IPS-18a (cell line): ENCODE measurements at regions not wholly inside any gene's neighbourhood (a gene's known extent, or its start where the extent isn't known, plus 50 kb on each side); places are given as distances from the start of the nearest gene placed in this dataset.

Experiments
- H3K27ac ChIP-seq: one replicate; pipeline ENCODE4 v1.5.1; 2013; ENCODE audit warnings: low read length
- H3K27me3 ChIP-seq: one replicate; pipeline ENCODE4 v1.6.1; 2013; ENCODE audit warnings: mild to moderate bottlenecking, low read length; ENCODE audit not compliant: control insufficient read depth, insufficient read depth
- H3K36me3 ChIP-seq: one replicate; pipeline ENCODE4 v1.6.1; 2013; ENCODE audit warnings: low read depth, low read length; ENCODE audit not compliant: control insufficient read depth
- H3K4me1 ChIP-seq: one replicate; pipeline ENCODE4 v1.6.1; 2013; ENCODE audit warnings: low read depth, low read length; ENCODE audit not compliant: control insufficient read depth
- H3K4me3 ChIP-seq: one replicate; pipeline ENCODE4 v1.5.1; 2013; ENCODE audit warnings: low read length
- H3K9ac ChIP-seq: one replicate; pipeline ENCODE4 v1.6.1; 2013; ENCODE audit warnings: mild to moderate bottlenecking, low read length, moderate library complexity
- H3K9me3 ChIP-seq: one replicate; pipeline ENCODE4 v1.6.1; 2013; ENCODE audit warnings: low read depth, low read length; ENCODE audit not compliant: control insufficient read depth

DNA sequence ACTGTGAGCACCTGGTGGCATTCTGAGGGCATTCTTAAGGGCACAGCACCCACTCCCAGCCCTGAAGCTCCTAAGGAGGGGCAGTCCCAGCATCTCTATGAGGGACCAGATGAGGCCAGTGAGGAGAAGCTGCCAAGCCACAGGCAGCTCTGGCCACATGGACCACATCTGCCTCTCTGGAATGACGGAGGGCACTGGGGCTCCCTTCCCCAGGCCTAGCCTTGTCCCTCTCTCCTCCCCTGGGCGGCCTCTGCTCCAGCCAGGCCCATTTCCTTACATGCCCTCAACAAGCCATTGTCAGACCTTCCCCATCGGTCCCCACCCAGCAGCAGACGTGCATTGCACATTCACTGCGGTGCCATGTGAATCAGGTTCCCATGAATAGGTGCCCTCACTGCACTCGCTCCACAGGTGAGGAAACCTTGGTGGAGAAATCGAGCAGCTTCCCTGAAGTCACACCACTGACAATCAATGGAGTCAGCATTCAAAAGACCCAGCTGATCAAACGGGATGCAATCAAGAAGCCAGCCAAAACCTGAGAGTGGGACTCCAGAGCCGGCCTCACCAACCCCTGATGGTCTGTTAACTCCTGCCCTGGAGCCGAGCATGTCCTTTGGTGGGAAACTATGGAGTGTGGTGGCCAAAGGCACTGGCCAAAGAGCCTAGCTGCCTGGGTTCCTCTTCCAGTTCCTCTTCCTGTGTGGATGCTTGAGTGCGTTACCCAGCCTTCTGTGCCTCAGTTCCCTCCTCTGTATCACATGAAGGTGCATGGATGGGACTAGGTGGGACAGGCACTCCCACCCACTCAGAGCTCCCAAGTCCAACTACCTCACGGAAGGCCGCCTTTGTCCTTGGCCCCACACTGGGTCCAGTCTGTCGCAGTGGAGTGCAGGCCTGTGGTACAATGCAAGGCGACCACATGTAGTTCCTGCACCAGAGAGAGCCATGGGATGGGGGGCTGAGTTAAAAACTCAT is 147.3 kb downstream of the ZFP36L2 start:
- no peaks in the 10 kb centered on the region for H3K9me3 ChIP-seq
- peaks cover 10% of the 10 kb centered on the region for H3K4me1 ChIP-seq
- no peak overlapping the region for H3K27ac ChIP-seq
- H3K9ac ChIP-seq, result no peak overlapping the region
- H3K4me3 ChIP-seq, result no peak overlapping the region
- H3K27me3 ChIP-seq, result no peaks in the 10 kb centered on the region
- no peaks in the 10 kb centered on the region for H3K36me3 ChIP-seq

DNA sequence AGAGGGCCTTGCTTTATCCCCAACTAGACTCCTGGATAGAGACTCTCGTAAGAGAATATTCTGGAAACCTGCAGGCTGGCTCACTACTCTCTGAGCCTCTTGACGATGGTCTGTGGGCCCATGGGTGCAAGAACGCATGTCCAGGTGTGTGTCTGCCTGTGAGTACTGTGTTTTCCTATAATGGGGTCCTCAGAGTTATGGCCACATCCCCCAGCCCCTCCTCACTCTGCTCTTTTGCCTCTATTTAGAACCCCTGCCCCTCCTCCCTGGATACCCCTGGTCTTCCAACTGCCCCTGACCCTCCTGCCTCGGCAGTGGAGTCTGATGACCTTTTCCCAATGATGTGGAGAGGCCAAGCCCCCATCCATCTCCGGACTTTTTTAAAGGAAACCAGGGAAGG is 148.1 kb downstream of the ZFP36L2 start:
- no peak overlapping the region for H3K27ac ChIP-seq
- H3K9me3 ChIP-seq, result no peaks in the 10 kb centered on the region
- peaks cover 2% of the 10 kb centered on the region for H3K4me1 ChIP-seq
- no peak overlapping the region for H3K9ac ChIP-seq
- H3K36me3 ChIP-seq, result no peaks in the 10 kb centered on the region
- no peak overlapping the region for H3K4me3 ChIP-seq
- no peaks in the 10 kb centered on the region for H3K27me3 ChIP-seq

DNA sequence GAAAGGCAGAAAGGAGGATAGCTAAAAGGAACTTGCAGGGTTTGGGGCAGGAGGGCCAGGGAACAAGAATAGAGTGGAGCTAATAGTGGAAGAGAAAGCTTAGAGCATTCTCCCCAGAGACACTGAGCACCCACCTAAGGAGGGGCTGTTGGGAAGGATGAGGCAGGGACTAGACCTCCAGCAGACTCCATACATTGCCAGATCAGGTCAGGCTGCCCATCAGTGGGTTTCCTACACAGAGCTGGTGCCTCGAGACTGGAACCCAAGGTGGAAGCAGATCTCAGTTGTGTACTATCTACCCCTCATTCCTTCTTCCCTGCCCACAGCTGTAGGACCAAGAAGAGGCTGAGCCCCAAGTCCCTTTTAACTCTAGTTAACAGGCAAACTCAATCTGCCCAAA is 148.5 kb downstream of the ZFP36L2 start:
- no peak overlapping the region for H3K4me3 ChIP-seq
- no peak overlapping the region for H3K9ac ChIP-seq
- no peaks in the 10 kb centered on the region for H3K27me3 ChIP-seq
- no peaks in the 10 kb centered on the region for H3K9me3 ChIP-seq
- H3K27ac ChIP-seq, result no peak overlapping the region
- H3K36me3 ChIP-seq, result no peaks in the 10 kb centered on the region
- H3K4me1 ChIP-seq, result no peaks in the 10 kb centered on the region

DNA sequence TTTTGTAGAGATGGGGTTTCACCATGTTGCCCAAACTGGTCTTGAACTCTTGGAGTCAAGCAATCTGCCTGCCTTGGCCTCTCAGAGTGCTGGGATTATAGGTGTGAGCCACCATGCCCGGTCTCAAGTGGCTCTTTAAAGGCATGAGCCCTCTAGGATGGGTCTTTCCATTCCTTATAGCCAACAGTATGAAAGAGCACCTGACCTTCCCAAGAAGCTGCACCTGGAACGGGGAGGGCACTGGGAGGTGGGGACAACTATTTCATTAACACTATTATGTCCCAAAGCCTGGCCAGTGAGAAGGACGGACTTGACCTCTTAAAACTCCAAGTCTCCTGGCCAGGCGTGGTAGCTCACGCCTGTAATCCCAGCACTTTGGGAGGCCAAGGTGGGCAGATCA is 149.7 kb downstream of the ZFP36L2 start:
- no peaks in the 10 kb centered on the region for H3K4me1 ChIP-seq

DNA sequence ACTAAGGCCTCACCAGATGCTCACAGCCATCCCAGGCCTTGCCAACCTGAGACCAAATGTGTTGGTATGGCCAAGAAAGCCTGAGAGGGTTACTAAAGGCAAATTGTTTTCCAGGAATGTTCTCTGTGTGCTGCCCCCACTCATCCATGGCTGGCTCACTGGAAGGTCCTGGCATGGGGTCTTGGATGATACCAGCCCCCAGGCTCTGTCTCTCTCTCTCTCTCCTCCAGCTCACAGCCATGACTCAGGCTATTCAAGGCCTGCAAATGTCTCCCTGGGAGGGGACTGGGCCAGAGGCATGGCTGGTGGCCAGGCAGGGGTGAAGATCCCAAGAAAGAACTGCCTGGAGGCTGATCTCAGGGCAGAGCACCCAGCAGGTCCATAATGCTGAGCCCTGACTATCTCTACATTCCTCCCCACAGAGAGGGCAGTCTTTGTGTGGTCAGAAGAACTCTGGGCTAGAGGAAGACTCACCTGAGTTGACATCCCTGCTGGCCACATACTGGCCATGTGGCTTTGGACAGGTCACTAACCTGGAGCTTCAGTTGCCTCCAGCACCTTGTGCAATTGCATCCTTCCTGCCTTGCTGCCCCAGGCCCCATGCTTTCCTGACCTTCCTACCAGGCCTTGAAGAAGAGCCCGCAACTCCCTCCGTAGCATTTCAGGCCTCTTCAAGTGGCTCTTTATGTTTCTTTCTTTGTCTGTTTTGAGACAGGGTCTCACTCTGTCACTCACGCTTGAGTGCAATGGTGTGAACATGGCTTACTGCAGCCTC is 150.4 kb downstream of the ZFP36L2 start:
- Histone ChIP-seq H3K4me3 (no peak overlapping the region), H3K27me3 (no peaks in the 10 kb centered on the region), H3K27ac (no peak overlapping the region), H3K9ac (no peak overlapping the region), H3K4me1 (no peaks in the 10 kb centered on the region), H3K36me3 (no peaks in the 10 kb centered on the region), H3K9me3 (no peaks in the 10 kb centered on the region)

More for the DNA sequence above, 149.7 kb downstream of the ZFP36L2 start:
- no peaks in the 10 kb centered on the region for H3K27me3 ChIP-seq
- no peak overlapping the region for H3K4me3 ChIP-seq
- H3K36me3 ChIP-seq, result no peaks in the 10 kb centered on the region
- H3K9ac ChIP-seq, result no peak overlapping the region
- H3K9me3 ChIP-seq, result no peaks in the 10 kb centered on the region
- no peak overlapping the region for H3K27ac ChIP-seq

DNA sequence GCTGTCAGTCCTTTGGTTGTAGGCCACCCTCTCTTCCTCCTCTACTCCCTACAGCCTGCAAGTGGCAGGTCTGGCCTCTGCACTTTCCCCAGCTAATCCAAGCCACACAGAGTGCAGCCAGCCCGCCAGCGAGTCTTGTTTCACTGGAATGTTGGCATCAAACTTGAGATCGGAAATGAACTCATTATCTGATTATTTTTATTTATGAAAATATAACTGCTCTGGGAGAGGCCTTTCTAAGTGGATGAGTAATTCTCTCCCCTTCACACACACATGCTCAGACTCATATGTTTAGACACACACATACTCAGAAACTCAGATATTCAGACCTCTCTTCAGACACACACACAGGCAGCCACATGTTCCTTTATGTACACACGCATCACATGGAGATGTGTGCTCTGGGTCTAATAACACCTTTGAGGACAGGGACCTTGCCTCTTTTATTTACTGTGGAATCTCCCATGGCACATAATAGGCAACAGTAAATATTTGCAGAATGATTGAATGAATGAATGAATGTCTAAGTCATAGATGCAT is 151.3 kb downstream of the ZFP36L2 start:
- Histone ChIP-seq H3K27me3 (no peaks in the 10 kb centered on the region), H3K9me3 (no peaks in the 10 kb centered on the region), H3K4me3 (no peak overlapping the region), H3K36me3 (no peaks in the 10 kb centered on the region), H3K4me1 (no peaks in the 10 kb centered on the region), H3K27ac (no peak overlapping the region), H3K9ac (no peak overlapping the region)

DNA sequence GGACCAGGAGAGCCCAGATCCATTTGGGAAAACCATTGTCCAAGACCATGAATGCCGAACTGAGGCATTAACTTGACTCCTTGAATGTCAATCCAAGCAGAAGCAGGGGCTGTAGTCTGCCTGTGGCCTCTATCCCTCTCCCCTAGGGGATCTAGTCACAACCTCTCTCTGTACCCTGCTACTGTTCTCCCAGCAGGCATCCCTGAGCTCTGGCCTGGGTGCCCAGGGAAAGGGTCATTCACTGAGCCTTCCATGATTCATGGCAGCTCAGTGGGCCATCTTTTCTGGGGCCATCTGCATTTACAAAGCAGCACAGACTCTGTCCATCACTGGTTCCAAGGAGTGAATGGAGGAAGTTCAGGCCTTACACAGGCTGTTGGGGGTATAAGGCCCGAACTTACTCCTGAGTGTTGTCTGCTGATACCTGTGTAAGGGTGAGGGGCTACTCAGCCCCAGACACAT is 151.8 kb downstream of the ZFP36L2 start:
- H3K36me3 ChIP-seq, result no peaks in the 10 kb centered on the region
- no peaks in the 10 kb centered on the region for H3K9me3 ChIP-seq
- H3K27ac ChIP-seq, result no peak overlapping the region
- H3K27me3 ChIP-seq, result no peaks in the 10 kb centered on the region
- no peak overlapping the region for H3K4me3 ChIP-seq
- H3K9ac ChIP-seq, result no peak overlapping the region
- no peaks in the 10 kb centered on the region for H3K4me1 ChIP-seq

DNA sequence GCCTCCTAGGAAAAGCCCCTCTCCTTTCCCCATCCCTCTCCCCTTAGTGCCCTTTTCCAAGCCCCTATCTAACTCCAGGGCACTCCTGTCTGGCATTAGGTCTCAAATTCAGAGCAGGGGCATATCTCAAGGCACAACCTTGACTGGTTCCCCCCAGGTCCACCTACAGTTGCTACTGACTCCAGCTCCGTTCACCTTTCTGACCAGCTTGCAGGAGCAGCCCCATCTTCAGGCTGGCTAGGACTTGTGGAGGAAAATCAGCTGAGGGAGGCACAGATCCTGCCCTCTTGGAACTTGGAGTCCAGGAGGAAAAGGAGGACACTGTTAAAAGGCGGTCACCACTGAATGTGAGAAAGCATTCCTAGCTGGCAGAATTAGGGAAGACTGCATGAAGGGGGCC is 152.4 kb downstream of the ZFP36L2 start:
- Histone ChIP-seq H3K9me3 (no peaks in the 10 kb centered on the region), H3K36me3 (no peaks in the 10 kb centered on the region), H3K27me3 (no peaks in the 10 kb centered on the region), H3K27ac (no peak overlapping the region), H3K4me1 (no peaks in the 10 kb centered on the region), H3K9ac (no peak overlapping the region), H3K4me3 (no peak overlapping the region)

DNA sequence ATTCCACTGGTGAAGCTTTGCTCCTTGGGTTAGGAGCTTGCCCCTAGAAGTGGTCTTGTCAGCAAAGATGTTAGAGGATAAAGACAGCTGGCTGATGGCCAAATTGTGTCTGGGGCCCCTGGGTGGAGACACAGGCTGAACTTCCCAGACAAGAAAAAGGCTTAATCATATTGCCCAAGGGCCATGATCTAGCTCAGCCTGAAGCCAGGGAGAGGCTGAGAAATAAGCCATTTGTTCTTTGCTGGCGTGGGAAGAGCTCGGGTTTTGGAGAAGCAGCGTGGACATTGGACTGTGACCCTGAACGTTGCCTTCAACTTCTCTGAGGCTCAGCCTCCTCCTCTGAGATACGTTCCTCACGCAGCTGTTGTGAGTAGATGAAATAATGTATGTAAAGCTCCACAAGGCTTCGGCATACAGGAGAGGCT is 153.0 kb downstream of the ZFP36L2 start:
- no peak overlapping the region for H3K4me3 ChIP-seq
- no peaks in the 10 kb centered on the region for H3K27me3 ChIP-seq
- H3K4me1 ChIP-seq, result no peaks in the 10 kb centered on the region
- no peaks in the 10 kb centered on the region for H3K9me3 ChIP-seq
- no peak overlapping the region for H3K27ac ChIP-seq
- H3K36me3 ChIP-seq, result no peaks in the 10 kb centered on the region
- no peak overlapping the region for H3K9ac ChIP-seq

DNA sequence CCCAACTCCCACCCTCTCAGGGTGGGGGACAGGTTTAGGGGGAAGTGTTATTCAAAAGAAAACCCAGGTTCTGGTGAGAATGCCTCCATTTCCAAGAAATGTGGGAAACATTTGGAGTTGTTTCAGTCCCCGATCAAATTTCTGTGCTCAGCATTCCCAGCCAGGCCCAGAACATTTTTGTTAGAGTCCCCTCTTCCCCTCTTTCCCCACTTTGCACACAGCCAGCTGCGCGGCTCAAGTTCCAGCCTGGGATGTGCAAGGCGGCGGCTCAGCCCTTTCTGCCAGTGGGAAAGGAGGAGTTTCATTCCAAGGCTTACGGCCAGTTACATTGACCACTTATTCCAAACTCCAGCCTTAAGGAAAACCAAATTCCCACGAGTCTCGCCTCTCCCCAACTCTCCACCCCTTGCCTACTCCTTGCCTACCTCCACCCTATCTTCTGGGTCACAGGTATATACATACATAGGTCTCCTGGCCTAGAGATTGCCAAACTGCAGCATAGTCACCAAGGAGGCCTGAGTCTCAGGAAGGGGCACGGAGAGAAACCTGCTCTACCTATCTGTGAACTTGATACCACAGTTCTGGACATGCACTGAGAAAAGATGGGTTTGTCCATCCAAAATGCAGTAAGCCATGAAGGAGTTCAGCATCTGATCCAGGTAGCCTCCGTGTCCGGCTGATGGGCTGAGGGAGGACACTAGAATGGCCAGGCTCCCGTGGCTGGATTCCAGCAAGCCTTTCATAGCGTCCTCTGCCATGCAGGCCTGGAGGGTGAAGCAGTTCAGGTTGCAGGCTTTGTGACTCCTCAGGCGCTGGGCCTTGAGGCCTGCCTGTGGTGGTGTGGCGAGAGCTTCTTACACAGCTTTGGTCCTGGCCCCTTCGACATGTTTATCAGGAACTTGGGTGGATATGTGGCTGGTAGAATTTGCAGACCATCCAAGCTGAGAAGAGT is 154.5 kb downstream of the ZFP36L2 start:
- no peak overlapping the region for H3K9ac ChIP-seq
- no peaks in the 10 kb centered on the region for H3K4me1 ChIP-seq
- H3K9me3 ChIP-seq, result no peaks in the 10 kb centered on the region
- no peaks in the 10 kb centered on the region for H3K27me3 ChIP-seq
- H3K36me3 ChIP-seq, result no peaks in the 10 kb centered on the region
- H3K4me3 ChIP-seq, result no peak overlapping the region
- no peak overlapping the region for H3K27ac ChIP-seq
